ENCODE measurements at regions not wholly inside any gene's neighbourhood (a gene's known extent, or its start where the extent isn't known, plus 50 kb on each side); places are given as distances from the start of the nearest gene placed in this dataset.

DNA sequence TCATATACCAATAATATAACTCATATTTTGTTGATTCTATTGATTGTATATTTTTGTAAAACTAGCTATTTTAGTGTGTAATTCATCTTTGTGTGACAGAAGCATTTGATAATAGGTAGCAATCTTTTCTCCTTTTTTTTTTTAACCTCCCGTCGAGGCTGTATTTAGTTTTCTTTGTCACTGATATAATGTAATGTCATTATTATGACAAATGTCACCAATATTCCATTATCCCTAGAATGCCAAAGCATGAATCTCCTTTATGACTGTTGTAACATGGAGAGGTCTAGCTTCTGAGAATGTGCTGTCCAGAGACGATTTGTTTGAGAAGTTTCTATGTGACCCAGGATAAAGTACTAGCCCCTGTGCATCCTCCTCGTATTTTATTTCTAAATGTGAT lies 639.0 kb upstream of the ATXN7L3B start:
- WGBS, 2 donors: 78 to 80% methylated on average over 4 of the region's 4 CpGs
- Histone ChIP-seq H3K4me3 (no peak overlapping the region), H3K4me1 (no peaks in the 10 kb centered on the region), H3K9me3 (no peaks in the 10 kb centered on the region), H3K36me3 (no peaks in the 10 kb centered on the region), H3K27me3 (no peaks in the 10 kb centered on the region), H3K27ac (no peak overlapping the region)
- DNase-seq (no peak), ATAC-seq (ENCODE audit: low FRiP score in 2 of 2) (no peak)
- TF ChIP-seq POLR2A (IDR thresholded peaks at IDR 0.05): no peak
- TF ChIP-seq, protein P1, sequence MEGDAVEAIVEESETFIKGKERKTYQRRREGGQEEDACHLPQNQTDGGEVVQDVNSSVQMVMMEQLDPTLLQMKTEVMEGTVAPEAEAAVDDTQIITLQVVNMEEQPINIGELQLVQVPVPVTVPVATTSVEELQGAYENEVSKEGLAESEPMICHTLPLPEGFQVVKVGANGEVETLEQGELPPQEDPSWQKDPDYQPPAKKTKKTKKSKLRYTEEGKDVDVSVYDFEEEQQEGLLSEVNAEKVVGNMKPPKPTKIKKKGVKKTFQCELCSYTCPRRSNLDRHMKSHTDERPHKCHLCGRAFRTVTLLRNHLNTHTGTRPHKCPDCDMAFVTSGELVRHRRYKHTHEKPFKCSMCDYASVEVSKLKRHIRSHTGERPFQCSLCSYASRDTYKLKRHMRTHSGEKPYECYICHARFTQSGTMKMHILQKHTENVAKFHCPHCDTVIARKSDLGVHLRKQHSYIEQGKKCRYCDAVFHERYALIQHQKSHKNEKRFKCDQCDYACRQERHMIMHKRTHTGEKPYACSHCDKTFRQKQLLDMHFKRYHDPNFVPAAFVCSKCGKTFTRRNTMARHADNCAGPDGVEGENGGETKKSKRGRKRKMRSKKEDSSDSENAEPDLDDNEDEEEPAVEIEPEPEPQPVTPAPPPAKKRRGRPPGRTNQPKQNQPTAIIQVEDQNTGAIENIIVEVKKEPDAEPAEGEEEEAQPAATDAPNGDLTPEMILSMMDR (IDR thresholded peaks at IDR 0.05): no peak
- no peak for TF ChIP-seq POLR2AphosphoS5 (IDR thresholded peaks at IDR 0.05)
- TF ChIP-seq EP300 (IDR thresholded peaks at IDR 0.05): no peak

DNA sequence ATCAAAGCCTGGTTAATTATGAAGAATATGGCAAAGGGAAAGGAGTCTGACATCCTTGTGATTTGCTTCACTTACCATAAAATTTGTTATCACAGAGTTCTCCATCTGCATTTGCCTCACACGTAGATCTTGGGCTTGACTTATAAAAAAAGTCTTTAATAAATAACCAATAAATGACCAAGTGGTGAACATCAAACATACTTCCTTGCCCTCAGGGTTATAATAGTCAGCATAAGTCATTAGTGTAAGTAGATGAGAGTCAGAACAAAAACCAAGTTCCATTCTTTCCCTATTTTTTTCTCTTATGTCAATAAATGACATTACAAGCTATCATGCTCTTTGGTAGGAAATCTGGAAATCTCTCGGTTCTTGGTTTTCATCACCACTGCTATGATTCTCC lies 635.4 kb upstream of the ATXN7L3B start:
- 58 to 69% methylated on average over 2 of the region's 2 CpGs for WGBS, 2 donors
- no peak overlapping the region for H3K27ac ChIP-seq
- no peaks in the 10 kb centered on the region for H3K27me3 ChIP-seq
- H3K4me3 ChIP-seq: no peak overlapping the region
- no peaks in the 10 kb centered on the region for H3K4me1 ChIP-seq
- no peaks in the 10 kb centered on the region for H3K36me3 ChIP-seq
- DNase-seq: no peak
- no peak for TF ChIP-seq POLR2AphosphoS5 (IDR thresholded peaks at IDR 0.05)
- TF ChIP-seq POLR2A (IDR thresholded peaks at IDR 0.05): no peak
- TF ChIP-seq EP300 (IDR thresholded peaks at IDR 0.05): no peak
- TF ChIP-seq, protein P1 (IDR thresholded peaks at IDR 0.05): no peak
- no peaks in the 10 kb centered on the region for H3K9me3 ChIP-seq
- ATAC-seq (ENCODE audit: low FRiP score in 2 of 2): no peak

DNA sequence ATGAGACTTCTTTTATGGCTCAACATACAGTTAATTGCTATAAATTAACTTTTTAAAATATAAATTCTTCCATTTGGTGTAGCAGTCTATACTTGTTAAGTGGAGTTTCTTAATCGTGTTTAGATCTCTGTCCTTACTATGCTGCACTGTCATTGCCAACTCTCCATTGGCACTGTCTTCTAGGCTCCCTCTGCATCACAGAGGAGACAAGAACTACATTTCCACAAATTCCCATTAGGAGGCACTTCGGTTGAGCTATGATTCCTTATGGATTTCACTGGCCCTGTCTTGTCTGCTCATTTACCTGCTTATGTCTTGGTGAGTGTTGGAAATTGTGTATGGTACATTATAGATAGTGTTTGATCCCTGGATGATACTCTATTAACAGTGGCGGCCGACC lies 630.9 kb upstream of the ATXN7L3B start:
- WGBS, 2 donors: 86 to 90% methylated on average over 4 of the region's 4 CpGs

DNA sequence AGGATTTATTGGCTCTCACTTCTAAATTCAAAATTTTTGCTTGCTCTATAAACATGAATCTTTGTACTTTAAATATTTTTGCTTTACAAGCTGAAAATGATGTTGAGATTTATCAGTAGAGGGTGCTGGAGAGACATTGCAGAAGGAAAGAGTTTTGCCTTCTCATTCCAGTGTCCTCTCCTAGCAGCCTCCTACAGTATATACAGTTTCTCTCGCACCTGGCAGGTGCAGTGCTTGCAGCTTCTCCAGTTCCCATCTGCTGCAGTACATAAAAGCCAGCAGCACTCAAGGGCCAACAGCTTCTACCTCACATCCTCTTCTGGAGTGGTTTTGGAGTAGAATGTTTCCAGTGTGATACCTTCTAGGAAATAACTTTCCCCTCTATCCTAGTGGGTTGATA lies 601.8 kb upstream of the ATXN7L3B start:
- Histone ChIP-seq H3K4me1 (no peaks in the 10 kb centered on the region), H3K4me3 (no peak overlapping the region), H3K27ac (no peak overlapping the region), H3K36me3 (no peaks in the 10 kb centered on the region), H3K27me3 (no peaks in the 10 kb centered on the region), H3K9me3 (no peaks in the 10 kb centered on the region)
- ATAC-seq (ENCODE audit: low FRiP score in 2 of 2): no peak
- 53 to 55% methylated on average over 1 of the region's 1 CpG for WGBS, 2 donors
- DNase-seq: no peak
- TF ChIP-seq POLR2A (IDR thresholded peaks at IDR 0.05) (no peak), EP300 (IDR thresholded peaks at IDR 0.05) (no peak), POLR2AphosphoS5 (IDR thresholded peaks at IDR 0.05) (no peak)
- TF ChIP-seq, protein P1 (IDR thresholded peaks at IDR 0.05): no peak

More for the DNA sequence above, 630.9 kb upstream of the ATXN7L3B start:
- Histone ChIP-seq H3K27ac (no peak overlapping the region), H3K9me3 (peaks cover 0 to 3% (median 0%) of the 10 kb centered on the region in 4 donors), H3K4me3 (no peak overlapping the region), H3K4me1 (no peaks in the 10 kb centered on the region), H3K36me3 (no peaks in the 10 kb centered on the region), H3K27me3 (no peaks in the 10 kb centered on the region)
- TF ChIP-seq POLR2AphosphoS5 (IDR thresholded peaks at IDR 0.05) (no peak), EP300 (IDR thresholded peaks at IDR 0.05) (no peak), POLR2A (IDR thresholded peaks at IDR 0.05) (no peak)
- TF ChIP-seq, protein P1 (IDR thresholded peaks at IDR 0.05): no peak
- no peak for ATAC-seq (ENCODE audit: low FRiP score in 2 of 2)
- DNase-seq: no peak

DNA sequence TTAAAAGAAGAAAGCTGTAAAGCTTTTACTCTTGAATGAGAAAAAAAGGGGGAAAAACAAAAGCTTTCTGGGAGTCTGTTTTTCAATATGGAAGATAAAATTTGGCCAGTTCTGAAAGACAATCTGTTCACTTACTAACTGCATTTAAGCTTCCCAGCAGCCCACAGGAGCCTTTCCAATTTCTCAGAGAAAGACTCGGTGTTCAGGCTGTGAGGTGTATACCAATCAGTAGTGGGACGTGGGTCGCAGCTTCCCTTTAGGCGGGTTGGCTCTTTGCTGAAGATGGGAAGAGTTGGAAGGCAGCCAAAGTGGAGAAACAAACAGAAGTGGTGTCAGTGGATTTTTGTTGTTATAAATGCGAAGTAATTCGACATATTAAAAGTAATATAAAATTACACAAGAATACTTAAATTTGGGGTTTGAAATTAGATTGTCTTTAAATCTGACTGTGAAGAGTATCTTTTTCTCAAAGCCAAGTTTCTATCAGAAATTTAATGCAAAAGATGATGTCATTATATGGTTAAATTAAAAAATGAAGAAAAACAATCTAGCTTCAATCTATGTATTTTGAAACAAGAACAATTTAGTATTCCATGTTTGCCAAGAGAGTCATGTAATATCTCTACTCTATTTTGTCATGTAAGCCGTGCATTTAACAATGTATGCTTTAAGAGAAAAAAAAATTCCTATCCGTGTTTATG lies 590.2 kb upstream of the ATXN7L3B start:
- Histone ChIP-seq H3K27ac (no peak overlapping the region), H3K36me3 (no peaks in the 10 kb centered on the region), H3K9me3 (no peaks in the 10 kb centered on the region), H3K4me1 (no peaks in the 10 kb centered on the region), H3K27me3 (no peaks in the 10 kb centered on the region), H3K4me3 (no peak overlapping the region)
- no peak for ATAC-seq (ENCODE audit: low FRiP score in 2 of 2)
- 66 to 74% methylated on average over 8 of the region's 8 CpGs for WGBS, 2 donors
- DNase-seq: no peak
- TF ChIP-seq POLR2A (IDR thresholded peaks at IDR 0.05) (no peak), EP300 (IDR thresholded peaks at IDR 0.05) (no peak), POLR2AphosphoS5 (IDR thresholded peaks at IDR 0.05) (no peak)
- TF ChIP-seq, protein P1 (IDR thresholded peaks at IDR 0.05): no peak
